Heart left ventricle (tissue), 13 donors: ENCODE measurements at regions not wholly inside any gene's neighbourhood (a gene's known extent, or its start where the extent isn't known, plus 50 kb on each side); places are given as distances from the start of the nearest gene placed in this dataset.

Experiments used
- CTCF ChIP-seq, 12 donors: fragments of 200-600 bp; sonication (generic) in 4 of 12; IDR thresholded peaks; one replicate each; pipeline versions ENCODE4 v1.5.0 to v1.8.0; 2018 to 2022; ENCODE audit warnings: antibody characterized with exemption in 12 of 12, mild to moderate bottlenecking in 5 of 12
- POLR2A ChIP-seq, 2 donors: fragments of 450-650 bp; IDR thresholded peaks; one replicate each; pipeline ENCODE4 v1.6.1; 2017; ENCODE audit warnings: antibody characterized with exemption in 2 of 2, mild to moderate bottlenecking in 2 of 2, moderate library complexity in 2 of 2
- donor health status: ischemic (EF 13 %, LVEDD 7.1; RV severe dilation, severe dysfunction).
- donor health status: DM: no; HTN: yes; CAD: no.
- donor health status: DM: no; HTN: no; CAD: no.
- donor health status: ischemic (EF 25% LVEDD 6.9; RV normal size, moderate dysfunction).
- donor health status: ischemic (EF 25% LVEDD 5.7; RV mildly dilated, moderate dysfunction).
- donor health status: ischemic (EF 35%, LVEDD 5.7; RV mildly dilated, moderate dysfunction).
- donor health status: nonischemic (EF 11% LVEDD 7.7; RV severe dilation, severe dysfunction).
- donor health status: DM: yes; HTN: yes; CAD: no.
- donor health status: PGD.
- donor health status: ischemic (EF 29% LVEDD 5.4; RV normal size, mild dysfunction).
- donor health status: nonischemic (EF 23%, LVEDD 6.1; RV moderate dilation, normal function).

DNA sequence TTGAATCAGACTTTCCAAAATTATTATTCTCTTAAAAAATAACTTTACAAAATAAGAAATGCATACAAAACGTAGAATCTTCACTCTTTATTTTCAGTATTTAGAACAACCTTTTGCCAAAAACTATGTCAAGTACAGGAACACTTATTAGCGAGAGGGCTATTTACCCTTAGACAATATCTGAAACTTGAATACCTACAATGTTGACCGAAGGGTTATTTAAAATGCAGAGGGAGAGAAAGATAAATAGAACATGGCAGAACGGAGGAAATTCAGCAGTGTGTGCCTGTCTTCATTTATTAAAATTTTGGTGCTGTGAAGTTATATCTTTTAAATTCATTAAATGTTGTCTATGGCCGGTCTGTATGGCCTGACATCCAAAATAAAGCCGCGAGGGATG, 198.8 kb downstream of the EFNB2 start:
- no peak for TF ChIP-seq CTCF (IDR thresholded peaks at IDR 0.05)
- no peak for TF ChIP-seq POLR2A (IDR thresholded peaks at IDR 0.05)
